Pancreas (tissue), 10 donors: ENCODE measurements at regions not wholly inside any gene's neighbourhood (a gene's known extent, or its start where the extent isn't known, plus 50 kb on each side); places are given as distances from the start of the nearest gene placed in this dataset.
A peak's percentile ranks its signal among the peaks of the same experiment; 100 is the strongest.
"Not testable (repeated sequence)": the region's sequence is repeated elsewhere in the genome, so short reads cannot be mapped to it uniquely, and the experiment has no call there.

Experiments used
- ATAC-seq, 4 donors: fragments of 200-7000 bp; cut with Tn5 transposase; one replicate each; pipeline versions ENCODE4 v1.8.0 to v1.9.1; 2020; ENCODE audit warnings: mild to moderate bottlenecking in 4 of 4, moderate library complexity in 4 of 4
- DNase-seq, 6 donors: peaks; one replicate each; pipeline ENCODE4 v3.0.0-alpha.2; 2020
- FAIRE-seq: peaks from 2 replicates; lab custom pipeline; 2012; peaks lifted over from hg19 to GRCh38; lab: Jason Lieb, UNC
- H3K27ac ChIP-seq, 4 donors: fragments of 200-600 bp; sonication (generic); 1 replicate in 3 of 4; 2 replicates in 1 of 4; pipeline versions ENCODE4 v1.5.0 to v1.8.0; 2020
- H3K27me3 ChIP-seq, 4 donors: fragments of 200-600 bp; one replicate each; pipeline ENCODE4 v1.8.0; 2021
- H3K36me3 ChIP-seq, 3 donors: fragments of 200-600 bp; sonication (generic) in 1 of 3; one replicate each; pipeline versions ENCODE4 v1.5.0 to v1.8.0; 2020 to 2021
- H3K4me1 ChIP-seq, 3 donors: fragments of 200-600 bp; one replicate each; pipeline ENCODE4 v1.8.0; 2021
- H3K4me3 ChIP-seq, 4 donors: fragments of 200-600 bp; sonication (generic) in 2 of 4; one replicate each; pipeline versions ENCODE4 v1.5.0 to v1.8.0; 2020 to 2021
- H3K9me3 ChIP-seq, 4 donors: fragments of 200-600 bp; one replicate each; pipeline ENCODE4 v1.8.0; 2021
- WGBS, 2 donors: extraction: QIAGEN DNeasy Blood & Tissue Kit; methylation state at CpG; one replicate each; pipeline ENCODE4 v1.1.7; 2013; 5-methylcytosine and 5-hydroxymethylcytosine counted together
- intact Hi-C, 3 donors: fragments of 100-400 bp; cut with DNase I; formaldehyde crosslinking; loops; one replicate each; pipeline versions ENCODE4 v1.11.1 to v1.14.2; 2022
- donor health status: healthy with polysubstance abuse.
- donor health status: DM: no; HTN: no; CAD: no; lungs with moderate emphysema.
- donor health status: DM: no; HTN: no; CAD: no.
- donor health status: control.
- donor health status: control.
- donor health status: Bipolar disorder and iron deficiency.
- donor health status: DM: yes; HTN: yes; CAD: no.
- donor health status: DM: no; HTN: no; CAD: no.
- donor health status: DM: no; HTN: no; CAD: no.
- donor health status: DM: yes; HTN: yes; CAD: no.

- peak; percentile 80 for FAIRE-seq
- H3K9me3 ChIP-seq, H3K4me1 ChIP-seq, intact Hi-C loops, H3K27me3 ChIP-seq, DNase-seq, H3K36me3 ChIP-seq, H3K27ac ChIP-seq, H3K4me3 ChIP-seq, ATAC-seq: not testable (repeated sequence)
- no CpG with 5 or more reads among the region's 1 CpG for WGBS, 2 donors
Observed at GRCh38 chr21:10369289-10369688, 152.1 kb upstream of the TPTE start.

- ATAC-seq, intact Hi-C loops: not testable (repeated sequence)
Observed at GRCh38 chr21:10377758-10378157, 143.6 kb upstream of the TPTE start.

GRCh38 chr21:10379816-10380215 lies 141.6 kb upstream of the TPTE start:
- intact Hi-C loops, H3K9me3 ChIP-seq, ATAC-seq, DNase-seq, H3K36me3 ChIP-seq, H3K4me1 ChIP-seq, FAIRE-seq, H3K27ac ChIP-seq, H3K4me3 ChIP-seq, H3K27me3 ChIP-seq: not testable (repeated sequence)
- WGBS, 2 donors: 69 to 74% methylated on average over 9 of the region's 9 CpGs

More at GRCh38 chr21:10377758-10378157, 143.6 kb upstream of the TPTE start:
- H3K9me3 ChIP-seq, H3K4me3 ChIP-seq, H3K27me3 ChIP-seq, H3K4me1 ChIP-seq, FAIRE-seq, H3K27ac ChIP-seq, H3K36me3 ChIP-seq, DNase-seq: not testable (repeated sequence)
- 61 to 68% methylated on average over 10 of the region's 10 CpGs for WGBS, 2 donors

- FAIRE-seq, H3K27me3 ChIP-seq, intact Hi-C loops, H3K9me3 ChIP-seq, H3K27ac ChIP-seq, H3K4me1 ChIP-seq, DNase-seq, H3K36me3 ChIP-seq, H3K4me3 ChIP-seq, ATAC-seq: not testable (repeated sequence)
- 59 to 66% methylated on average over 6 of the region's 6 CpGs for WGBS, 2 donors
Observed at GRCh38 chr21:10381687-10382060, 139.7 kb upstream of the TPTE start.

GRCh38 chr21:10382135-10382534 lies 139.2 kb upstream of the TPTE start:
- H3K36me3 ChIP-seq, FAIRE-seq, H3K27me3 ChIP-seq, H3K4me3 ChIP-seq, H3K4me1 ChIP-seq, intact Hi-C loops, H3K9me3 ChIP-seq, ATAC-seq, H3K27ac ChIP-seq: not testable (repeated sequence)
- DNase-seq: peak in 1 of 6 donors; percentile 49
- WGBS, 2 donors: 50 to 55% methylated on average over 8 of the region's 8 CpGs

GRCh38 chr21:10382580-10382979 lies 138.8 kb upstream of the TPTE start:
- DNase-seq, H3K9me3 ChIP-seq, ATAC-seq, H3K36me3 ChIP-seq, H3K4me3 ChIP-seq, intact Hi-C loops, FAIRE-seq, H3K4me1 ChIP-seq, H3K27me3 ChIP-seq, H3K27ac ChIP-seq: not testable (repeated sequence)
- 40 to 41% methylated on average over 5 of the region's 5 CpGs for WGBS, 2 donors

GRCh38 chr21:10383571-10383970 lies 137.8 kb upstream of the TPTE start:
- FAIRE-seq, intact Hi-C loops, H3K4me3 ChIP-seq, H3K27me3 ChIP-seq, DNase-seq, H3K9me3 ChIP-seq, H3K27ac ChIP-seq, H3K36me3 ChIP-seq, H3K4me1 ChIP-seq, ATAC-seq: not testable (repeated sequence)
- 64 to 71% methylated on average over 10 of the region's 10 CpGs for WGBS, 2 donors

GRCh38 chr21:10384304-10384861 lies 137.0 kb upstream of the TPTE start:
- H3K4me3 ChIP-seq, H3K9me3 ChIP-seq, intact Hi-C loops, H3K27ac ChIP-seq, H3K27me3 ChIP-seq, H3K36me3 ChIP-seq, FAIRE-seq, ATAC-seq, H3K4me1 ChIP-seq, DNase-seq: not testable (repeated sequence)
- 28 to 44% methylated on average over 3 of the region's 3 CpGs for WGBS, 2 donors

GRCh38 chr21:10385202-10385601 lies 136.2 kb upstream of the TPTE start:
- H3K4me3 ChIP-seq, intact Hi-C loops, H3K4me1 ChIP-seq, H3K27ac ChIP-seq, ATAC-seq, H3K36me3 ChIP-seq, H3K9me3 ChIP-seq, H3K27me3 ChIP-seq, DNase-seq, FAIRE-seq: not testable (repeated sequence)
- 51 to 62% methylated on average over 3 of the region's 3 CpGs for WGBS, 2 donors

- 49 to 58% methylated on average over 13 of the region's 13 CpGs for WGBS, 2 donors
Observed at GRCh38 chr21:10385898-10386527, 135.4 kb upstream of the TPTE start.

GRCh38 chr21:10387692-10388450 lies 133.5 kb upstream of the TPTE start:
- H3K4me3 ChIP-seq, H3K4me1 ChIP-seq, H3K27me3 ChIP-seq, H3K27ac ChIP-seq, DNase-seq, ATAC-seq, intact Hi-C loops, FAIRE-seq, H3K9me3 ChIP-seq, H3K36me3 ChIP-seq: not testable (repeated sequence)
- 31 to 36% methylated on average over 3 of the region's 3 CpGs for whole genome bisulfite sequencing, 2 donors

More at GRCh38 chr21:10385898-10386527, 135.4 kb upstream of the TPTE start:
- H3K36me3 ChIP-seq, DNase-seq, H3K27me3 ChIP-seq, FAIRE-seq, H3K27ac ChIP-seq, intact Hi-C loops, H3K4me3 ChIP-seq, H3K4me1 ChIP-seq, H3K9me3 ChIP-seq: not testable (repeated sequence)
- peak in 1 of 4 donors; percentile 4 for ATAC-seq

GRCh38 chr21:10388625-10389024 lies 132.8 kb upstream of the TPTE start:
- H3K27ac ChIP-seq, intact Hi-C loops, H3K4me1 ChIP-seq, DNase-seq, H3K36me3 ChIP-seq, FAIRE-seq, ATAC-seq, H3K27me3 ChIP-seq, H3K4me3 ChIP-seq, H3K9me3 ChIP-seq: not testable (repeated sequence)
- WGBS, 2 donors: 39 to 48% methylated on average over 9 of the region's 9 CpGs
